Keratinocyte (primary cell): ENCODE measurements at regions not wholly inside any gene's neighbourhood (a gene's known extent, or its start where the extent isn't known, plus 50 kb on each side); places are given as distances from the start of the nearest gene placed in this dataset.

Experiments used
- DNase-seq: peaks from one replicate; pipeline ENCODE4 v3.0.0-alpha.2; 2011; ENCODE audit warnings: low read depth, missing footprints, low spot score
- FAIRE-seq: peaks from 2 replicates; lab custom pipeline; 2011; peaks lifted over from hg19 to GRCh38; lab: Jason Lieb, UNC
- H2AFZ ChIP-seq: 2 replicates; pipeline ENCODE4 v1.6.0; 2012; ENCODE audit warnings: low read length, control low read depth, inconsistent platforms; ENCODE audit not compliant: control insufficient read depth
- H3K27ac ChIP-seq: 2 replicates; pipeline ENCODE4 v1.5.1; 2011; ENCODE audit warnings: low read length; ENCODE audit not compliant: control insufficient read depth, insufficient read depth
- H3K27me3 ChIP-seq: 3 replicates; pipeline ENCODE4 v1.6.0; 2011; ENCODE audit warnings: low read length; ENCODE audit not compliant: control insufficient read depth, insufficient read depth; ENCODE audit errors: extremely low read depth
- H3K36me3 ChIP-seq, 2 experiments: 2 replicates in 1 of 2; 3 replicates in 1 of 2; pipeline ENCODE4 v1.5.1; 2011; ENCODE audit warnings: low read length in 2 of 2, mild to moderate bottlenecking in 1 of 2; ENCODE audit not compliant: control insufficient read depth in 2 of 2, insufficient read depth in 2 of 2; ENCODE audit errors: extremely low read depth in 1 of 2
- H3K4me1 ChIP-seq: 3 replicates; pipeline ENCODE4 v1.5.1; 2011; ENCODE audit warnings: low read length; ENCODE audit not compliant: control insufficient read depth, insufficient read depth; ENCODE audit errors: extremely low read depth
- H3K4me2 ChIP-seq: 3 replicates; pipeline ENCODE4 v1.6.0; 2011; ENCODE audit warnings: low read depth, low read length; ENCODE audit not compliant: control insufficient read depth, insufficient read depth; ENCODE audit errors: extremely low read depth
- H3K4me3 ChIP-seq, 3 experiments: fragments of 200-600 bp in 1 of 3; sonication (generic) in 1 of 3; 2 replicates in 2 of 3; 3 replicates in 1 of 3; pipeline ENCODE4 v1.5.1; 2011 to 2016; ENCODE audit warnings: low read length in 3 of 3, mild to moderate bottlenecking in 3 of 3, control low read depth in 2 of 3, inconsistent platforms in 1 of 3, low read depth in 1 of 3, mixed read lengths in 1 of 3, mixed run types in 1 of 3, moderate library complexity in 1 of 3; ENCODE audit not compliant: control insufficient read depth in 2 of 3, insufficient read depth in 2 of 3; ENCODE audit errors: extremely low read depth in 1 of 3
- H3K79me2 ChIP-seq: 2 replicates; pipeline ENCODE4 v1.6.0; 2012; ENCODE audit warnings: low read length; ENCODE audit not compliant: control insufficient read depth, insufficient read depth
- H3K9ac ChIP-seq: 3 replicates; pipeline ENCODE4 v1.6.0; 2011; ENCODE audit warnings: low read length; ENCODE audit not compliant: control insufficient read depth, insufficient read depth; ENCODE audit errors: extremely low read depth
- H3K9me1 ChIP-seq: 3 replicates; pipeline ENCODE4 v1.6.0; 2011; ENCODE audit warnings: low read length; ENCODE audit not compliant: control insufficient read depth, insufficient read depth; ENCODE audit errors: extremely low read depth
- H3K9me3 ChIP-seq: 2 replicates; pipeline ENCODE4 v1.5.1; 2012; ENCODE audit warnings: low read depth, low read length; ENCODE audit not compliant: control insufficient read depth
- H4K20me1 ChIP-seq: 3 replicates; pipeline ENCODE4 v1.6.0; 2011; ENCODE audit warnings: low read length; ENCODE audit not compliant: control insufficient read depth, insufficient read depth; ENCODE audit errors: extremely low read depth
- EZH2 ChIP-seq: IDR thresholded peaks from one replicate; pipeline ENCODE4 v1.6.1; 2012; ENCODE audit warnings: inconsistent platforms, mild to moderate bottlenecking, low read length, moderate library complexity
- dilution Hi-C: fragments of 300-500 bp; cut with MboI; formaldehyde crosslinking; loops from one replicate; pipeline ENCODE4 v1.7.0; 2020; ENCODE audit warnings: low sequenced_read_pairs; ENCODE audit not compliant: extremely low pct_ligation_motif_present
- TF ChIP-seq, protein P1 (sequence below), 3 experiments: IDR thresholded peaks in 1 of 3; conservative IDR thresholded peaks in 1 of 3; optimal IDR thresholded peaks in 1 of 3; 2 replicates in 2 of 3; 3 replicates in 1 of 3; pipeline versions ENCODE3 to v1.5.1; 2011; ENCODE audit warnings: low read length in 3 of 3, mild to moderate bottlenecking in 3 of 3, moderate library complexity in 2 of 3, control low read depth in 1 of 3, inconsistent platforms in 1 of 3; ENCODE audit not compliant: insufficient read depth in 2 of 3; ENCODE audit errors: extremely low read depth in 1 of 3

DNA sequence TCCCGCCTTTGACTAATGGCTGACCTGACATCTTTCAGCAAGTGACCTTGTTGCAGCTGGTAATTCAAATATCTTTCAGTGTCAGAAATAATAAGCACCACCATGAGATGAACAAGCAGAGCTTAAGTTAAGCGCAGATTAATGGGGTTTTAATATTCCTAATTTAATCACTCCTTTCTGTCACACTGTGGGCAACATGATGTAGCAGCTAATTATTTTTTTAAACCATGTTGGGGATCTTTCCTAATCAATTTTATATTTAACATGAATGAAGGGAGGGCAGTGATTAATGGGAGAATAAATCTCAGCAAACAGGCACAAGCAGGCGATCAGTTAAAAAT, 353.6 kb upstream of the TNRC6C start:
- no peak overlapping the region for H3K27ac ChIP-seq
- DNase-seq: no peak
- no peak overlapping the region for H3K4me2 ChIP-seq
- H2AFZ ChIP-seq: no peak overlapping the region
- peaks cover 2% of the 10 kb centered on the region for H3K27me3 ChIP-seq
- no peaks in the 10 kb centered on the region for H3K79me2 ChIP-seq
- no peaks in the 10 kb centered on the region for H3K9me3 ChIP-seq
- no peak overlapping the region for H3K4me3 ChIP-seq
- H4K20me1 ChIP-seq: no peaks in the 10 kb centered on the region
- H3K36me3 ChIP-seq: no peaks in the 10 kb centered on the region
- TF ChIP-seq, protein P1, sequence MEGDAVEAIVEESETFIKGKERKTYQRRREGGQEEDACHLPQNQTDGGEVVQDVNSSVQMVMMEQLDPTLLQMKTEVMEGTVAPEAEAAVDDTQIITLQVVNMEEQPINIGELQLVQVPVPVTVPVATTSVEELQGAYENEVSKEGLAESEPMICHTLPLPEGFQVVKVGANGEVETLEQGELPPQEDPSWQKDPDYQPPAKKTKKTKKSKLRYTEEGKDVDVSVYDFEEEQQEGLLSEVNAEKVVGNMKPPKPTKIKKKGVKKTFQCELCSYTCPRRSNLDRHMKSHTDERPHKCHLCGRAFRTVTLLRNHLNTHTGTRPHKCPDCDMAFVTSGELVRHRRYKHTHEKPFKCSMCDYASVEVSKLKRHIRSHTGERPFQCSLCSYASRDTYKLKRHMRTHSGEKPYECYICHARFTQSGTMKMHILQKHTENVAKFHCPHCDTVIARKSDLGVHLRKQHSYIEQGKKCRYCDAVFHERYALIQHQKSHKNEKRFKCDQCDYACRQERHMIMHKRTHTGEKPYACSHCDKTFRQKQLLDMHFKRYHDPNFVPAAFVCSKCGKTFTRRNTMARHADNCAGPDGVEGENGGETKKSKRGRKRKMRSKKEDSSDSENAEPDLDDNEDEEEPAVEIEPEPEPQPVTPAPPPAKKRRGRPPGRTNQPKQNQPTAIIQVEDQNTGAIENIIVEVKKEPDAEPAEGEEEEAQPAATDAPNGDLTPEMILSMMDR (optimal IDR thresholded peaks at IDR 0.05 in 1 of 3, IDR thresholded peaks at IDR 0.05 in 1 of 3, conservative IDR thresholded peaks at IDR 0.05 in 1 of 3; ENCODE audit: extremely low read depth in 1 of 3, insufficient read depth in 2 of 3, low read length in 3 of 3): no peak
- no peak for TF ChIP-seq EZH2
- no peak overlapping the region for H3K9ac ChIP-seq
- H3K9me1 ChIP-seq: no peaks in the 10 kb centered on the region
- no peak for FAIRE-seq
- H3K4me1 ChIP-seq: peaks cover 3% of the 10 kb centered on the region
- dilution Hi-C loops: no loop called here

- H3K9me1 ChIP-seq: no peaks in the 10 kb centered on the region
- no peaks in the 10 kb centered on the region for H3K27me3 ChIP-seq
- dilution Hi-C loops: no loop called here
- FAIRE-seq (no peak), DNase-seq (no peak)
- no peak overlapping the region for H3K9ac ChIP-seq
- no peak overlapping the region for H2AFZ ChIP-seq
- no peak overlapping the region for H3K4me3 ChIP-seq
- no peaks in the 10 kb centered on the region for H3K9me3 ChIP-seq
- H3K36me3 ChIP-seq: no peaks in the 10 kb centered on the region
- H3K27ac ChIP-seq: no peak overlapping the region
- no peak for TF ChIP-seq EZH2
- TF ChIP-seq, protein P1 (optimal IDR thresholded peaks at IDR 0.05 in 1 of 3, IDR thresholded peaks at IDR 0.05 in 1 of 3, conservative IDR thresholded peaks at IDR 0.05 in 1 of 3; ENCODE audit: extremely low read depth in 1 of 3, insufficient read depth in 2 of 3, low read length in 3 of 3): no peak
- H3K79me2 ChIP-seq: no peaks in the 10 kb centered on the region
- H4K20me1 ChIP-seq: no peaks in the 10 kb centered on the region
- no peak overlapping the region for H3K4me2 ChIP-seq
- H3K4me1 ChIP-seq: peaks cover 3% of the 10 kb centered on the region
Measured at GRCh38 chr17:77606146-77606864, 352.2 kb upstream of the TNRC6C start.
